ENCODE measurements at regions not wholly inside any gene's neighbourhood (a gene's known extent, or its start where the extent isn't known, plus 50 kb on each side); places are given as distances from the start of the nearest gene placed in this dataset.
"Not testable (repeated sequence)": the region's sequence is repeated elsewhere in the genome, so short reads cannot be mapped to it uniquely, and the experiment has no call there.

- Mint-ChIP-seq H3K36me3 (no peaks in the 10 kb centered on the region), H3K27me3 (no peaks in the 10 kb centered on the region), H3K9me3 (peaks cover 9% of the 10 kb centered on the region), H3K27ac (no peak overlapping the region), H3K4me3 (no peak overlapping the region), H3K4me1 (ENCODE audit: unreplicated experiment) (peaks cover 5% of the 10 kb centered on the region)
- no peak for TF ChIP-seq CTCF (conservative IDR thresholded peaks at IDR 0.05)
- DNase-seq (ENCODE audit: extremely low spot score, unreplicated experiment), result no peak
Observed at GRCh38 chr6:25136854-25137253, 142.3 kb upstream of the CARMIL1 start.

GRCh38 chr6:25137480-25137879, 141.7 kb upstream of the CARMIL1 start:
- H3K4me1 Mint-ChIP-seq (ENCODE audit: unreplicated experiment), result peaks cover 5% of the 10 kb centered on the region
- DNase-seq (ENCODE audit: extremely low spot score, unreplicated experiment), result no peak
- H3K27ac Mint-ChIP-seq, result no peak overlapping the region
- no peak for TF ChIP-seq CTCF (conservative IDR thresholded peaks at IDR 0.05)
- no peak overlapping the region for H3K4me3 Mint-ChIP-seq
- no peaks in the 10 kb centered on the region for H3K36me3 Mint-ChIP-seq
- no peaks in the 10 kb centered on the region for H3K27me3 Mint-ChIP-seq
- peaks cover 9% of the 10 kb centered on the region for H3K9me3 Mint-ChIP-seq

GRCh38 chr6:25137916-25138232, 141.3 kb upstream of the CARMIL1 start:
- no peak overlapping the region for H3K4me3 Mint-ChIP-seq

GRCh38 chr6:25138233-25138933, 140.8 kb upstream of the CARMIL1 start:
- Mint-ChIP-seq H3K36me3 (no peaks in the 10 kb centered on the region), H3K9me3 (peaks cover 9% of the 10 kb centered on the region), H3K4me1 (ENCODE audit: unreplicated experiment) (peaks cover 5% of the 10 kb centered on the region), H3K27ac (no peak overlapping the region), H3K4me3 (no peak overlapping the region), H3K27me3 (no peaks in the 10 kb centered on the region)
- no peak for TF ChIP-seq CTCF (conservative IDR thresholded peaks at IDR 0.05)
- DNase-seq (ENCODE audit: extremely low spot score, unreplicated experiment), result no peak

More at GRCh38 chr6:25137916-25138232, 141.3 kb upstream of the CARMIL1 start:
- no peaks in the 10 kb centered on the region for H3K27me3 Mint-ChIP-seq
- TF ChIP-seq CTCF (conservative IDR thresholded peaks at IDR 0.05), result no peak
- no peaks in the 10 kb centered on the region for H3K36me3 Mint-ChIP-seq
- peaks cover 9% of the 10 kb centered on the region for H3K9me3 Mint-ChIP-seq
- peaks cover 5% of the 10 kb centered on the region for H3K4me1 Mint-ChIP-seq (ENCODE audit: unreplicated experiment)
- no peak overlapping the region for H3K27ac Mint-ChIP-seq
- DNase-seq (ENCODE audit: extremely low spot score, unreplicated experiment), result no peak

GRCh38 chr6:25138934-25139415, 140.2 kb upstream of the CARMIL1 start:
- no peak overlapping the region for H3K27ac Mint-ChIP-seq
- no peak for DNase-seq (ENCODE audit: extremely low spot score, unreplicated experiment)
- no peaks in the 10 kb centered on the region for H3K36me3 Mint-ChIP-seq
- TF ChIP-seq CTCF (conservative IDR thresholded peaks at IDR 0.05), result no peak
- peaks cover 9% of the 10 kb centered on the region for H3K9me3 Mint-ChIP-seq
- no peak overlapping the region for H3K4me3 Mint-ChIP-seq
- H3K27me3 Mint-ChIP-seq, result no peaks in the 10 kb centered on the region
- H3K4me1 Mint-ChIP-seq (ENCODE audit: unreplicated experiment), result peaks cover 5% of the 10 kb centered on the region

- H3K36me3 Mint-ChIP-seq; H3K9me3 Mint-ChIP-seq; H3K4me3 Mint-ChIP-seq; H3K4me1 Mint-ChIP-seq (ENCODE audit: unreplicated experiment); DNase-seq (ENCODE audit: extremely low spot score, unreplicated experiment); H3K27ac Mint-ChIP-seq; H3K27me3 Mint-ChIP-seq: not testable (repeated sequence)
Observed at GRCh38 chr6:25139608-25140007, 139.6 kb upstream of the CARMIL1 start.
